ENCODE measurements at regions not wholly inside any gene's neighbourhood (a gene's known extent, or its start where the extent isn't known, plus 50 kb on each side); places are given as distances from the start of the nearest gene placed in this dataset.

- Histone ChIP-seq H3K4me1 (ENCODE audit: insufficient read depth, low read length) (no peaks in the 10 kb centered on the region), H4K20me1 (ENCODE audit: insufficient read depth, low read length) (no peaks in the 10 kb centered on the region), H3K9me3 (ENCODE audit: low read length) (peaks cover 63% of the 10 kb centered on the region), H3K27me3 (ENCODE audit: control insufficient read depth in 1 of 2, insufficient read depth in 2 of 2, low read length in 2 of 2) (no peaks in the 10 kb centered on the region), H3K4me2 (ENCODE audit: low read depth, low read length) (no peak overlapping the region), H3K79me2 (ENCODE audit: insufficient read depth, low read length) (no peaks in the 10 kb centered on the region), H3K4me3 (replicated peaks in 1 of 3; ENCODE audit: insufficient read depth in 1 of 3, low read depth in 2 of 3, low read length in 3 of 3) (no peak overlapping the region), H3K36me3 (replicated peaks in 1 of 2; ENCODE audit: control insufficient read depth in 1 of 2, insufficient read depth in 2 of 2, low read length in 2 of 2) (no peaks in the 10 kb centered on the region), H2AFZ (ENCODE audit: low read length) (no peak overlapping the region), H3K9ac (ENCODE audit: insufficient read depth, low read depth, low read length) (no peak overlapping the region), H3K27ac (ENCODE audit: extremely low read length, insufficient read depth, low read length) (no peak overlapping the region)
- ATAC-seq (no peak), FAIRE-seq (no peak), DNase-seq (ENCODE audit: low spot score) (no peak)
- intact Hi-C loops (cut with micrococcal nuclease; ENCODE audit: unreplicated experiment) (no loop called here), in situ Hi-C loops (cut with HindIII; ENCODE audit: extremely low pct_ligation_motif_present, low pct_unique_long_range_greater_than_20kb) (no loop called here)
- TF ChIP-seq CSRNP1 (CRISPR knock-in tag; IDR thresholded peaks at IDR 0.05) (no peak), MED8 (CRISPR knock-in tag; IDR thresholded peaks at IDR 0.05; ENCODE audit: insufficient replicate concordance) (no peak), ZNF652 (CRISPR knock-in tag; IDR thresholded peaks at IDR 0.05; ENCODE audit: borderline replicate concordance, low read depth) (no peak), ZNF768 (CRISPR knock-in tag; IDR thresholded peaks at IDR 0.05) (no peak), TBL1XR1 (IDR thresholded peaks at IDR 0.05; ENCODE audit: borderline replicate concordance, low read length, partially characterized antibody) (no peak), ZNF564 (CRISPR knock-in tag; IDR thresholded peaks at IDR 0.05) (no peak), BORCS8-MEF2B (CRISPR knock-in tag; IDR thresholded peaks at IDR 0.05) (no peak), FOSL1 (CRISPR knock-in tag; IDR thresholded peaks at IDR 0.05; ENCODE audit: borderline replicate concordance) (no peak), ZZZ3 (CRISPR knock-in tag; IDR thresholded peaks at IDR 0.05; ENCODE audit: borderline replicate concordance) (no peak), ZNF672 (CRISPR knock-in tag; IDR thresholded peaks at IDR 0.05) (no peak), FOXO4 (CRISPR knock-in tag; conservative IDR thresholded peaks at IDR 0.05) (no peak), ZNF766 (CRISPR knock-in tag; IDR thresholded peaks at IDR 0.05; ENCODE audit: borderline replicate concordance) (no peak), CREBL2 (CRISPR knock-in tag; IDR thresholded peaks at IDR 0.05; ENCODE audit: borderline replicate concordance) (no peak), ZNF230 (CRISPR knock-in tag; IDR thresholded peaks at IDR 0.05) (no peak), TOPORS (CRISPR knock-in tag; IDR thresholded peaks at IDR 0.05) (no peak)
- no TSS peak for BruUV-seq (replicated peaks)
- ChIA-PET POLR2A (no interaction called here), CTCF (ENCODE audit: low intra/inter-chr PET ratio, low total read pairs) (no interaction called here)
Measured at GRCh38 chr5:165538065-165538464, 2032.6 kb downstream of the MAT2B start.
